ENCODE measurements at regions not wholly inside any gene's neighbourhood (a gene's known extent, or its start where the extent isn't known, plus 50 kb on each side); places are given as distances from the start of the nearest gene placed in this dataset.
"Not testable (repeated sequence)": the region's sequence is repeated elsewhere in the genome, so short reads cannot be mapped to it uniquely, and the experiment has no call there.

GRCh38 chr10:125548356-125548755, 134.6 kb downstream of the TEX36 start:
- H3K27ac Mint-ChIP-seq = no peak overlapping the region
- H3K9me3 Mint-ChIP-seq = peaks cover 20% of the 10 kb centered on the region

GRCh38 chr10:125547010-125547650, 135.8 kb downstream of the TEX36 start:
- Mint-ChIP-seq H3K4me1 (ENCODE audit: low read depth) (no peaks in the 10 kb centered on the region), H3K36me3 (ENCODE audit: low read depth) (no peaks in the 10 kb centered on the region), H3K27ac (no peak overlapping the region), H3K27me3 (no peaks in the 10 kb centered on the region), H3K9me3 (peaks cover 20% of the 10 kb centered on the region), H3K4me3 (no peak overlapping the region)
- intact Hi-C loops (cut with micrococcal nuclease) = no loop called here

More at GRCh38 chr10:125548356-125548755, 134.6 kb downstream of the TEX36 start:
- intact Hi-C loops (cut with micrococcal nuclease) = no loop called here
- no peak overlapping the region for H3K4me3 Mint-ChIP-seq
- no peaks in the 10 kb centered on the region for H3K36me3 Mint-ChIP-seq (ENCODE audit: low read depth)
- H3K27me3 Mint-ChIP-seq = no peaks in the 10 kb centered on the region
- H3K4me1 Mint-ChIP-seq (ENCODE audit: low read depth) = no peaks in the 10 kb centered on the region

- H3K9me3 Mint-ChIP-seq = no peaks in the 10 kb centered on the region
- no peak overlapping the region for H3K27ac Mint-ChIP-seq
- H3K4me3 Mint-ChIP-seq = no peak overlapping the region
- no peaks in the 10 kb centered on the region for H3K36me3 Mint-ChIP-seq (ENCODE audit: low read depth)
- intact Hi-C loops (cut with micrococcal nuclease) = no loop called here
- no peaks in the 10 kb centered on the region for H3K27me3 Mint-ChIP-seq
- H3K4me1 Mint-ChIP-seq (ENCODE audit: low read depth) = no peaks in the 10 kb centered on the region
Observed at GRCh38 chr10:125543796-125544195, 139.2 kb downstream of the TEX36 start.

- H3K27me3 Mint-ChIP-seq = no peaks in the 10 kb centered on the region
- no peaks in the 10 kb centered on the region for H3K4me1 Mint-ChIP-seq (ENCODE audit: low read depth)
- intact Hi-C loops (cut with micrococcal nuclease) = no loop called here
- no peak overlapping the region for H3K27ac Mint-ChIP-seq
- no peaks in the 10 kb centered on the region for H3K9me3 Mint-ChIP-seq
- H3K36me3 Mint-ChIP-seq (ENCODE audit: low read depth) = no peaks in the 10 kb centered on the region
- H3K4me3 Mint-ChIP-seq = no peak overlapping the region
Observed at GRCh38 chr10:125538947-125539731, 143.8 kb downstream of the TEX36 start.

GRCh38 chr10:125536236-125536635, 146.7 kb downstream of the TEX36 start:
- H3K36me3 Mint-ChIP-seq (ENCODE audit: low read depth) = no peaks in the 10 kb centered on the region
- no peak overlapping the region for H3K27ac Mint-ChIP-seq
- no peaks in the 10 kb centered on the region for H3K9me3 Mint-ChIP-seq
- no peaks in the 10 kb centered on the region for H3K4me1 Mint-ChIP-seq (ENCODE audit: low read depth)
- no peak overlapping the region for H3K4me3 Mint-ChIP-seq
- H3K27me3 Mint-ChIP-seq = no peaks in the 10 kb centered on the region
- intact Hi-C loops (cut with micrococcal nuclease) = no loop called here

GRCh38 chr10:125535559-125535958, 147.4 kb downstream of the TEX36 start:
- H3K27ac Mint-ChIP-seq = no peak overlapping the region
- H3K4me3 Mint-ChIP-seq = no peak overlapping the region
- H3K4me1 Mint-ChIP-seq (ENCODE audit: low read depth) = no peaks in the 10 kb centered on the region
- H3K36me3 Mint-ChIP-seq (ENCODE audit: low read depth) = no peaks in the 10 kb centered on the region
- H3K27me3 Mint-ChIP-seq = no peaks in the 10 kb centered on the region
- no peaks in the 10 kb centered on the region for H3K9me3 Mint-ChIP-seq
- intact Hi-C loops (cut with micrococcal nuclease) = no loop called here

- no peaks in the 10 kb centered on the region for H3K36me3 Mint-ChIP-seq (ENCODE audit: low read depth)
- intact Hi-C loops (cut with micrococcal nuclease) = no loop called here
- H3K27me3 Mint-ChIP-seq = no peaks in the 10 kb centered on the region
- no peak overlapping the region for H3K4me3 Mint-ChIP-seq
- no peaks in the 10 kb centered on the region for H3K9me3 Mint-ChIP-seq
- no peaks in the 10 kb centered on the region for H3K4me1 Mint-ChIP-seq (ENCODE audit: low read depth)
- H3K27ac Mint-ChIP-seq = no peak overlapping the region
Observed at GRCh38 chr10:125534515-125534914, 148.4 kb downstream of the TEX36 start.

- H3K4me3 Mint-ChIP-seq = no peak overlapping the region
Observed at GRCh38 chr10:125533866-125534265, 149.1 kb downstream of the TEX36 start.

GRCh38 chr10:125531465-125531864, 151.5 kb downstream of the TEX36 start:
- intact Hi-C loops (cut with micrococcal nuclease) = no loop called here
- Mint-ChIP-seq H3K9me3 (no peaks in the 10 kb centered on the region), H3K36me3 (ENCODE audit: low read depth) (no peaks in the 10 kb centered on the region), H3K27ac (no peak overlapping the region), H3K4me3 (no peak overlapping the region), H3K4me1 (ENCODE audit: low read depth) (no peaks in the 10 kb centered on the region), H3K27me3 (no peaks in the 10 kb centered on the region)

More at GRCh38 chr10:125533866-125534265, 149.1 kb downstream of the TEX36 start:
- intact Hi-C loops (cut with micrococcal nuclease) = no loop called here
- no peaks in the 10 kb centered on the region for H3K27me3 Mint-ChIP-seq
- no peaks in the 10 kb centered on the region for H3K4me1 Mint-ChIP-seq (ENCODE audit: low read depth)
- H3K36me3 Mint-ChIP-seq (ENCODE audit: low read depth) = no peaks in the 10 kb centered on the region
- H3K27ac Mint-ChIP-seq = no peak overlapping the region
- no peaks in the 10 kb centered on the region for H3K9me3 Mint-ChIP-seq

GRCh38 chr10:125523347-125523746, 159.6 kb downstream of the TEX36 start:
- peaks cover 10% of the 10 kb centered on the region for H3K9me3 Mint-ChIP-seq
- H3K4me1 Mint-ChIP-seq (ENCODE audit: low read depth) = no peaks in the 10 kb centered on the region
- no peak overlapping the region for H3K27ac Mint-ChIP-seq
- H3K36me3 Mint-ChIP-seq (ENCODE audit: low read depth) = no peaks in the 10 kb centered on the region
- no peak overlapping the region for H3K4me3 Mint-ChIP-seq
- intact Hi-C loops (cut with micrococcal nuclease) = no loop called here
- H3K27me3 Mint-ChIP-seq = no peaks in the 10 kb centered on the region

GRCh38 chr10:125521721-125522680, 161.0 kb downstream of the TEX36 start:
- peaks cover 22% of the 10 kb centered on the region for H3K9me3 Mint-ChIP-seq
- no peak overlapping the region for H3K4me3 Mint-ChIP-seq
- intact Hi-C loops (cut with micrococcal nuclease) = no loop called here
- H3K36me3 Mint-ChIP-seq (ENCODE audit: low read depth) = no peaks in the 10 kb centered on the region
- H3K27me3 Mint-ChIP-seq = no peaks in the 10 kb centered on the region
- no peaks in the 10 kb centered on the region for H3K4me1 Mint-ChIP-seq (ENCODE audit: low read depth)
- H3K27ac Mint-ChIP-seq = no peak overlapping the region

- H3K27ac Mint-ChIP-seq = no peak overlapping the region
- H3K9me3 Mint-ChIP-seq = peaks cover 22% of the 10 kb centered on the region
- H3K4me1 Mint-ChIP-seq (ENCODE audit: low read depth) = no peaks in the 10 kb centered on the region
- no peaks in the 10 kb centered on the region for H3K36me3 Mint-ChIP-seq (ENCODE audit: low read depth)
- no peaks in the 10 kb centered on the region for H3K27me3 Mint-ChIP-seq
- intact Hi-C loops (cut with micrococcal nuclease) = no loop called here
- no peak overlapping the region for H3K4me3 Mint-ChIP-seq
Observed at GRCh38 chr10:125520968-125521367, 162.0 kb downstream of the TEX36 start.

- H3K36me3 Mint-ChIP-seq (ENCODE audit: low read depth); H3K4me1 Mint-ChIP-seq (ENCODE audit: low read depth); intact Hi-C loops (cut with micrococcal nuclease); H3K4me3 Mint-ChIP-seq; H3K27ac Mint-ChIP-seq; H3K27me3 Mint-ChIP-seq: not testable (repeated sequence)
- H3K9me3 Mint-ChIP-seq = peaks cover 22% of the 10 kb centered on the region
Observed at GRCh38 chr10:125518397-125518796, 164.6 kb downstream of the TEX36 start.

- Mint-ChIP-seq H3K36me3 (ENCODE audit: low read depth) (no peaks in the 10 kb centered on the region), H3K4me1 (ENCODE audit: low read depth) (no peaks in the 10 kb centered on the region), H3K4me3 (no peak overlapping the region), H3K27ac (no peak overlapping the region), H3K27me3 (no peaks in the 10 kb centered on the region), H3K9me3 (peaks cover 12% of the 10 kb centered on the region)
- intact Hi-C loops (cut with micrococcal nuclease) = no loop called here
Observed at GRCh38 chr10:125515571-125515970, 167.4 kb downstream of the TEX36 start.

Data from dendritic cell treated with granulocyte-macrophage colony-stimulating factor and Interleukin-4, amounts not matched to agents 40 ng/mL and 50 ng/mL, for 4 days (primary cell).